SJSA1 (cell line): ENCODE measurements at regions not wholly inside any gene's neighbourhood (a gene's known extent, or its start where the extent isn't known, plus 50 kb on each side); places are given as distances from the start of the nearest gene placed in this dataset.
"Not testable (repeated sequence)": the region's sequence is repeated elsewhere in the genome, so short reads cannot be mapped to it uniquely, and the experiment has no call there.

ENCODE experiments used
- DNase-seq, 2 experiments: peaks; one replicate each; pipeline ENCODE4 v3.0.0-alpha.2; 2015 to 2020; ENCODE audit warnings: low spot score in 2 of 2, low read depth in 1 of 2
- H3K27ac ChIP-seq: fragments of 250-450 bp; sonication (Bioruptor Pico); 2 replicates; pipeline ENCODE4 v1.5.1; 2020; ENCODE audit warnings: mild to moderate bottlenecking, moderate library complexity
- H3K27me3 ChIP-seq: fragments of 250-450 bp; sonication (Bioruptor Pico); replicated peaks from 2 replicates; pipeline ENCODE4 v1.5.1; 2020; ENCODE audit warnings: mild to moderate bottlenecking, moderate library complexity
- H3K36me3 ChIP-seq: fragments of 250-450 bp; sonication (Bioruptor Pico); 2 replicates; pipeline ENCODE4 v1.5.1; 2020; ENCODE audit warnings: mild to moderate bottlenecking
- H3K4me1 ChIP-seq: fragments of 250-450 bp; sonication (Bioruptor Pico); replicated peaks from 2 replicates; pipeline ENCODE4 v1.6.1; 2021; ENCODE audit warnings: mild to moderate bottlenecking
- H3K4me3 ChIP-seq: fragments of 250-450 bp; sonication (Bioruptor Pico); 2 replicates; pipeline ENCODE4 v1.5.1; 2020; ENCODE audit warnings: mild to moderate bottlenecking
- H3K9me3 ChIP-seq: fragments of 250-450 bp; sonication (Bioruptor Pico); replicated peaks from 2 replicates; pipeline ENCODE4 v1.5.1; 2020; ENCODE audit warnings: mild to moderate bottlenecking

GRCh38 chr11:69944146-69944795 is 125.1 kb upstream of the FGF3 start:
- Histone ChIP-seq H3K27me3 (no peaks in the 10 kb centered on the region), H3K9me3 (no peaks in the 10 kb centered on the region), H3K36me3 (no peaks in the 10 kb centered on the region), H3K4me1 (peaks cover 24% of the 10 kb centered on the region), H3K27ac (no peak overlapping the region), H3K4me3 (no peak overlapping the region)
- DNase-seq, result no peak

- no peak overlapping the region for H3K27ac ChIP-seq
- H3K27me3 ChIP-seq, result no peaks in the 10 kb centered on the region
- H3K4me1 ChIP-seq, result peaks cover 33% of the 10 kb centered on the region
- H3K9me3 ChIP-seq, result peaks cover 4% of the 10 kb centered on the region
- H3K4me3 ChIP-seq, result no peak overlapping the region
- DNase-seq, result no peak
- H3K36me3 ChIP-seq, result no peaks in the 10 kb centered on the region
These were observed 125.9 kb upstream of the FGF3 start for GRCh38 chr11:69945157-69945556.

- peaks cover 10% of the 10 kb centered on the region for H3K9me3 ChIP-seq
- H3K4me1 ChIP-seq, result peaks cover 47% of the 10 kb centered on the region
- no peak overlapping the region for H3K4me3 ChIP-seq
- H3K27me3 ChIP-seq, result no peaks in the 10 kb centered on the region
- peak overlapping the region; percentile 96 for H3K27ac ChIP-seq
- H3K36me3 ChIP-seq, result no peaks in the 10 kb centered on the region
- DNase-seq, result peak in 1 of 2 experiments; percentile 60
These were observed 128.0 kb upstream of the FGF3 start for GRCh38 chr11:69947059-69947792.

- Histone ChIP-seq H3K4me1 (peaks cover 47% of the 10 kb centered on the region), H3K27me3 (no peaks in the 10 kb centered on the region), H3K9me3 (peaks cover 10% of the 10 kb centered on the region), H3K4me3 (no peak overlapping the region), H3K27ac (peak overlapping the region; percentile 96), H3K36me3 (no peaks in the 10 kb centered on the region)
- DNase-seq, result peak in 1 of 2 experiments; percentile 60
These were observed 128.6 kb upstream of the FGF3 start for GRCh38 chr11:69947793-69948255.

GRCh38 chr11:69948256-69949141 is 129.3 kb upstream of the FGF3 start:
- peak; percentile 98 to 100 for DNase-seq
- Histone ChIP-seq H3K9me3 (peaks cover 10% of the 10 kb centered on the region), H3K36me3 (no peaks in the 10 kb centered on the region), H3K27ac (peak overlapping the region; percentile 96), H3K27me3 (no peaks in the 10 kb centered on the region), H3K4me3 (no peak overlapping the region), H3K4me1 (peaks cover 47% of the 10 kb centered on the region)

- H3K36me3 ChIP-seq, result no peaks in the 10 kb centered on the region
- DNase-seq, result peak; percentile 99 to 100
- peaks cover 47% of the 10 kb centered on the region for H3K4me1 ChIP-seq
- H3K27me3 ChIP-seq, result no peaks in the 10 kb centered on the region
- peak overlapping the region; percentile 96 for H3K27ac ChIP-seq
- peaks cover 10% of the 10 kb centered on the region for H3K9me3 ChIP-seq
- H3K4me3 ChIP-seq, result no peak overlapping the region
These were observed 128.8 kb upstream of the ANO1 start for GRCh38 chr11:69949327-69949726.

- Histone ChIP-seq H3K36me3 (no peaks in the 10 kb centered on the region), H3K4me3 (no peak overlapping the region), H3K27ac (peak overlapping the region; percentile 96), H3K9me3 (peaks cover 10% of the 10 kb centered on the region), H3K27me3 (no peaks in the 10 kb centered on the region), H3K4me1 (peaks cover 47% of the 10 kb centered on the region)
- DNase-seq, result peak in 1 of 2 experiments; percentile 64
These were observed 128.0 kb upstream of the ANO1 start for GRCh38 chr11:69950120-69950519.

GRCh38 chr11:69950621-69951020 is 127.5 kb upstream of the ANO1 start:
- DNase-seq, result no peak
- Histone ChIP-seq H3K4me3 (no peak overlapping the region), H3K27ac (peak overlapping the region; percentile 96), H3K4me1 (peaks cover 47% of the 10 kb centered on the region), H3K36me3 (no peaks in the 10 kb centered on the region), H3K9me3 (peaks cover 10% of the 10 kb centered on the region), H3K27me3 (no peaks in the 10 kb centered on the region)

GRCh38 chr11:69951821-69952220 is 126.3 kb upstream of the ANO1 start:
- DNase-seq, result no peak
- peaks cover 10% of the 10 kb centered on the region for H3K9me3 ChIP-seq
- H3K27ac ChIP-seq, result no peak overlapping the region
- H3K4me1 ChIP-seq, result peaks cover 53% of the 10 kb centered on the region
- H3K4me3 ChIP-seq, result no peak overlapping the region
- no peaks in the 10 kb centered on the region for H3K36me3 ChIP-seq
- H3K27me3 ChIP-seq, result no peaks in the 10 kb centered on the region

GRCh38 chr11:69952229-69952975 is 125.7 kb upstream of the ANO1 start:
- not testable (repeated sequence) for DNase-seq, H3K9me3 ChIP-seq, H3K4me3 ChIP-seq, H3K27me3 ChIP-seq, H3K36me3 ChIP-seq, H3K27ac ChIP-seq
- H3K4me1 ChIP-seq, result peaks cover 57% of the 10 kb centered on the region

- no peak overlapping the region for H3K27ac ChIP-seq
- H3K36me3 ChIP-seq, result no peaks in the 10 kb centered on the region
- no peak overlapping the region for H3K4me3 ChIP-seq
- H3K4me1 ChIP-seq, result peaks cover 58% of the 10 kb centered on the region
- peaks cover 10% of the 10 kb centered on the region for H3K9me3 ChIP-seq
- DNase-seq, result no peak
- H3K27me3 ChIP-seq, result no peaks in the 10 kb centered on the region
These were observed 124.8 kb upstream of the ANO1 start for GRCh38 chr11:69953356-69953755.

GRCh38 chr11:69954756-69955155 is 123.4 kb upstream of the ANO1 start:
- no peak for DNase-seq
- H3K27ac ChIP-seq, result no peak overlapping the region
- H3K36me3 ChIP-seq, result no peaks in the 10 kb centered on the region
- H3K4me3 ChIP-seq, result no peak overlapping the region
- peaks cover 55% of the 10 kb centered on the region for H3K4me1 ChIP-seq
- peaks cover 10% of the 10 kb centered on the region for H3K9me3 ChIP-seq
- no peaks in the 10 kb centered on the region for H3K27me3 ChIP-seq

GRCh38 chr11:69956669-69957190 is 121.4 kb upstream of the ANO1 start:
- no peaks in the 10 kb centered on the region for H3K9me3 ChIP-seq
- no peaks in the 10 kb centered on the region for H3K36me3 ChIP-seq
- H3K27ac ChIP-seq, result no peak overlapping the region
- no peaks in the 10 kb centered on the region for H3K27me3 ChIP-seq
- no peak for DNase-seq
- H3K4me3 ChIP-seq, result no peak overlapping the region
- peaks cover 45% of the 10 kb centered on the region for H3K4me1 ChIP-seq
